HUES48 (cell line): ENCODE measurements at regions not wholly inside any gene's neighbourhood (a gene's known extent, or its start where the extent isn't known, plus 50 kb on each side); places are given as distances from the start of the nearest gene placed in this dataset.
"Not testable (repeated sequence)": the region's sequence is repeated elsewhere in the genome, so short reads cannot be mapped to it uniquely, and the experiment has no call there.

Experiments used
- H3K27ac ChIP-seq: one replicate; pipeline ENCODE4 v1.7.0; 2013; ENCODE audit warnings: low read depth, low read length, inconsistent platforms
- H3K27me3 ChIP-seq: 2 replicates; pipeline ENCODE4 v1.6.1; 2013; ENCODE audit warnings: mild to moderate bottlenecking, low read length; ENCODE audit not compliant: control insufficient read depth, insufficient read depth
- H3K36me3 ChIP-seq: 2 replicates; pipeline ENCODE4 v1.6.1; 2013; ENCODE audit warnings: low read length; ENCODE audit not compliant: control insufficient read depth, insufficient read depth
- H3K4me1 ChIP-seq: 2 replicates; pipeline ENCODE4 v1.6.1; 2013; ENCODE audit warnings: mild to moderate bottlenecking, low read length; ENCODE audit not compliant: control insufficient read depth, insufficient read depth
- H3K4me3 ChIP-seq: 2 replicates; pipeline ENCODE4 v1.5.1; 2013; ENCODE audit warnings: mild to moderate bottlenecking, low read depth, low read length
- H3K9ac ChIP-seq: 2 replicates; pipeline ENCODE4 v1.6.1; 2013; ENCODE audit warnings: mild to moderate bottlenecking, low read depth, low read length, moderate library complexity
- H3K9me3 ChIP-seq: 2 replicates; pipeline ENCODE4 v1.6.1; 2013; ENCODE audit warnings: low read length; ENCODE audit not compliant: control insufficient read depth, insufficient read depth

GRCh38 chr10:22467393-22467792 is 122.1 kb downstream of the SPAG6 start:
- not testable (repeated sequence) for H3K9me3 ChIP-seq, H3K4me3 ChIP-seq, H3K36me3 ChIP-seq, H3K27ac ChIP-seq, H3K4me1 ChIP-seq, H3K9ac ChIP-seq
- peaks cover 37% of the 10 kb centered on the region for H3K27me3 ChIP-seq

- Histone ChIP-seq H3K27me3 (peaks cover 50% of the 10 kb centered on the region), H3K36me3 (no peaks in the 10 kb centered on the region), H3K27ac (no peak overlapping the region), H3K9ac (no peak overlapping the region), H3K9me3 (no peaks in the 10 kb centered on the region), H3K4me1 (0 out of 2 replicates have a peak, but pooled peaks cover 3% of the 10 kb centered on the region), H3K4me3 (no peak overlapping the region)
These were observed 123.4 kb downstream of the SPAG6 start for GRCh38 chr10:22468570-22469320.

- H3K27me3 ChIP-seq: peaks cover 93% of the 10 kb centered on the region
- H3K27ac ChIP-seq: no peak overlapping the region
- peaks cover 10% of the 10 kb centered on the region for H3K4me1 ChIP-seq
- H3K9me3 ChIP-seq: no peaks in the 10 kb centered on the region
- H3K36me3 ChIP-seq: no peaks in the 10 kb centered on the region
- no peak overlapping the region for H3K9ac ChIP-seq
- H3K4me3 ChIP-seq: no peak overlapping the region
These were observed 127.7 kb downstream of the SPAG6 start for GRCh38 chr10:22473044-22473443.

GRCh38 chr10:22473459-22473858 is 128.2 kb downstream of the SPAG6 start:
- H3K27ac ChIP-seq: no peak overlapping the region
- no peak overlapping the region for H3K4me3 ChIP-seq
- peaks cover 11% of the 10 kb centered on the region for H3K4me1 ChIP-seq
- no peaks in the 10 kb centered on the region for H3K9me3 ChIP-seq
- no peak overlapping the region for H3K9ac ChIP-seq
- peaks cover 97% of the 10 kb centered on the region for H3K27me3 ChIP-seq
- no peaks in the 10 kb centered on the region for H3K36me3 ChIP-seq

GRCh38 chr10:22475651-22476600 is 130.6 kb downstream of the SPAG6 start:
- H3K27ac ChIP-seq: no peak overlapping the region
- peak overlapping the region; percentile 55 for H3K4me3 ChIP-seq
- H3K4me1 ChIP-seq: peaks cover 11% of the 10 kb centered on the region
- H3K27me3 ChIP-seq: peaks cover 98% of the 10 kb centered on the region
- no peak overlapping the region for H3K9ac ChIP-seq
- H3K36me3 ChIP-seq: no peaks in the 10 kb centered on the region
- no peaks in the 10 kb centered on the region for H3K9me3 ChIP-seq

GRCh38 chr10:22476601-22477321 is 131.5 kb downstream of the SPAG6 start:
- Histone ChIP-seq H3K36me3 (no peaks in the 10 kb centered on the region), H3K27ac (no peak overlapping the region), H3K4me1 (peaks cover 14% of the 10 kb centered on the region), H3K9me3 (no peaks in the 10 kb centered on the region), H3K4me3 (peak overlapping the region; percentile 55), H3K27me3 (peaks cover 99% of the 10 kb centered on the region), H3K9ac (no peak overlapping the region)

- Histone ChIP-seq H3K36me3 (no peaks in the 10 kb centered on the region), H3K27me3 (peaks cover 92% of the 10 kb centered on the region), H3K27ac (no peak overlapping the region), H3K9ac (no peak overlapping the region), H3K4me3 (peak overlapping the region; percentile 55), H3K4me1 (peaks cover 21% of the 10 kb centered on the region), H3K9me3 (no peaks in the 10 kb centered on the region)
These were observed 132.3 kb downstream of the SPAG6 start for GRCh38 chr10:22477334-22478287.

- Histone ChIP-seq H3K9me3 (no peaks in the 10 kb centered on the region), H3K36me3 (no peaks in the 10 kb centered on the region), H3K4me1 (peaks cover 21% of the 10 kb centered on the region), H3K4me3 (no peak overlapping the region), H3K9ac (no peak overlapping the region), H3K27ac (no peak overlapping the region), H3K27me3 (peaks cover 81% of the 10 kb centered on the region)
These were observed 133.4 kb downstream of the SPAG6 start for GRCh38 chr10:22478555-22479334.

- Histone ChIP-seq H3K4me3 (no peak overlapping the region), H3K9ac (no peak overlapping the region), H3K36me3 (no peaks in the 10 kb centered on the region), H3K4me1 (peaks cover 21% of the 10 kb centered on the region), H3K27me3 (peaks cover 74% of the 10 kb centered on the region), H3K27ac (no peak overlapping the region), H3K9me3 (no peaks in the 10 kb centered on the region)
These were observed 134.1 kb downstream of the SPAG6 start for GRCh38 chr10:22479419-22479818.
